Activated CD8-positive, alpha-beta memory T cell treated with anti-CD3 and anti-CD28 coated beads for 24 hours (primary cell): ENCODE measurements at regions not wholly inside any gene's neighbourhood (a gene's known extent, or its start where the extent isn't known, plus 50 kb on each side); places are given as distances from the start of the nearest gene placed in this dataset.
"Not testable (repeated sequence)": the region's sequence is repeated elsewhere in the genome, so short reads cannot be mapped to it uniquely, and the experiment has no call there.

Experiments
- DNase-seq: peaks from one replicate; pipeline ENCODE4 v3.0.0-alpha.2; 2020

DNA sequence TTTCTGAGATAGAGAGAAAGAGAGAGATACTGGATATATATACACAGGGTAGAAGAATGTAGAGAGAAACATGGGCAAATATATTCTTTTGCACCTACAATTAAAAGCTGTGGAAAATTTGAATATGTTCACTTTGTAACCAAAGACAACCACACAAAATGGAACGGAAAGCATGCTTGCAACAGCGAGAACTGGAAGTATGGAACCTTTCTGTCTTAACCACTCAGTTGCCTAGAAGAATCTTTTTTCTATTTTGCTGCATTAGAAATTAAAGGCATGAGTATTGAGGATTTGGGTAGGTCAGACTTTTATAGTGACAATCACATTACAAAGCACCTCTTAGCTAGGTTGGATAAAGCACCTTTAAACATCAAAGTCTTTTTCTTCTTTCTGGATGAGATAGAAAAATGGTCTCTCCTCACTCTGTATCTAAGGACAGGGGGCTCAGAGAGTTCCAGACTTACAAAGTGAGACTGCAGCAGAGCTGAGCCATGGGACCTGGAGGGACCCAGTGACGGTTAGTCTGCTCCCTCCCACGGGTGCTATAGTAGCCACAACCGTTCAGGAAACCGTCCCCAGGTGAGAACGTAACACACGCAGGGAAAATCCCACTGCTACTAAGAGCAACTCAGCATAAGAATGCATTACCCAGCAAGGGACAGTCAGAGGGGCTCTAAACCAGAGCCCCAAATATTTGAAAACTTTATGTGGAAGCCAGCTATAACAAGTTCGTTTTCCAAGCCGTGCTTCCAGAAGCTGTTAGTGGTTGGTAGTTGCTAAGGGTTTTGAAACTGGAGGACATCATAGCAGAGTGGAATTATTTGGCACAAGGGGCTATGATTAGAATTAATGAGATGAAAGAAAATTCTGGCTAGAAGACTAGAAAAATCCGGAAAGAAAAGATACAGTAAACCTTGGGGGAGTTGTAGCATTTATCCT lies 97.1 kb downstream of the DAD1 start:
- no peak for DNase-seq

DNA sequence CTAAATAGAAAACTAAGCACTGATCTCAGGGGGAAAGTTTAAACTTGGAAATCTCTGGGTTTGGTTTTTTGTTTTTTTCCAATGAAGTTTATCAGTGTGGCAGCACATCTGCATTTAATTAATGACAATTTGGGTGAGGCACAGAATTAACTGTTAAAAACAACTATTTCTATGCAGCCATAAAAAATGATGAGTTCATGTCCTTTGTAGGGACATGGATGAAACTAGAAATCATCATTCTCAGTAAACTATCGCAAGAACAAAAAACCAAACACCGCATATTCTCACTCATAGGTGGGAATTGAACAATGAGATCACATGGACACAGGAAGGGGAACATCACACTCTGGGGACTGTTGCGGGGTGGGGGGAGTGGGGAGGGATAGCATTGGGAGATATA lies 98.0 kb downstream of the DAD1 start:
- DNase-seq = not testable (repeated sequence)

DNA sequence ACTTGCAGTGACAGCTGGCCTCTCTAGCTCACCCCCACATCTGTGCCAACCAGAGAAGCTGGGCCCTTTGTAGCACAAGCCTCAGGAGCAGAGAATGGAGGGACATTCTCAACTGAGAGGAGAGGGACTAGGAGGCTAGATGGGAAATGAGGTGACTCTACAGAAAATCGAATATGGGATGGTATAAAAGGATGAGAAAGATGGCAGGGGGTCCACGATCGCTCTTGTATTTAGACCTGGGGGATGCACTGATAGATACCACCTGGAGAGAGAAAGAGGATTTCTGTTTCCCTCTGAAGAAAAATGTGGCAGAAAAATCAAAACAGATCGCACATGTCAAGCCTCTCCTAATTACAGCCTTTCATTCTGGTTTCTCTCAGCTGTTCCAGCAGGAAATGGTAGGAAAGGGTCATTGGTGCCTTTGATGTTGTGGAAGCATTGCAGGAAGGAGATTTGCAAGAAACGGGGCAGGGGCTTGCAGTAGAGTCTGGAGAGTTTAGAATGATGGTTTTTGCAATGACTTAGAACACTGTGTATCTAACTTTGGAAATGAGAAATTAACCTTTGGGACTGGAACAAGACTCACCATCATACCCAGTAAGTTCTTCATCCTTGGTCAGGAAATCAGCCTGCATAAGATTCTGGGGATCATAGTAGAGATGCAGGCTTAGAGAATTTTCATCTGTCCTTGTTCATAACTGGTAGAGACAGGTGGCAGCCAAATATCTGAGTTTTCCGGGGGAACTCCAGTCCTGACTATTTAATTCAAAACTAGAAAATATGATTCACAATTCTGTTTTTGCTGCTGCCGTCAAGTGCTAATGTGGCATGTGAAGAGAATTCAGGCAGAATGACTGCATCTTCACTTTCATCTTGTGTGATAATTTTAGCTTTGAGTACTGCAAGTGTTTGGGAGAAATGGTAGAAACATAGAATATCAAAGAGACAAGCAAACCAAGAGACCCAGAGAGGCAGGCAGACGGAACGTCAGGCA lies 98.8 kb downstream of the DAD1 start:
- DNase-seq = no peak

DNA sequence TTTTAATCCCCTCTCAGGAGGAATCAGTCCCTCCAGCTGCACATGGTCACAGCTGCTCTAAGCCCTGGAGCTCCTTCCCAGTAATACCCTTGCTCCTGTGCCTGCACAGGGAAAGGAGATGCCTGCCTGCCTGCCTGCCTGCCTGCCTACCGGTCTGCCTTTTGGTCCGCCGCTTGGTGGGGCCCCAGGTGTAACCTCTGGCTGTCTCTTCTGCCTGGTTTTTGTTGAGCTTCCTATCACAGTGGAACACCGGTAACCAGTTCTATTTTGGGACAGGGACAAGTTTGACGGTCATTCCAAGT lies 99.8 kb downstream of the DAD1 start:
- no peak for DNase-seq

DNA sequence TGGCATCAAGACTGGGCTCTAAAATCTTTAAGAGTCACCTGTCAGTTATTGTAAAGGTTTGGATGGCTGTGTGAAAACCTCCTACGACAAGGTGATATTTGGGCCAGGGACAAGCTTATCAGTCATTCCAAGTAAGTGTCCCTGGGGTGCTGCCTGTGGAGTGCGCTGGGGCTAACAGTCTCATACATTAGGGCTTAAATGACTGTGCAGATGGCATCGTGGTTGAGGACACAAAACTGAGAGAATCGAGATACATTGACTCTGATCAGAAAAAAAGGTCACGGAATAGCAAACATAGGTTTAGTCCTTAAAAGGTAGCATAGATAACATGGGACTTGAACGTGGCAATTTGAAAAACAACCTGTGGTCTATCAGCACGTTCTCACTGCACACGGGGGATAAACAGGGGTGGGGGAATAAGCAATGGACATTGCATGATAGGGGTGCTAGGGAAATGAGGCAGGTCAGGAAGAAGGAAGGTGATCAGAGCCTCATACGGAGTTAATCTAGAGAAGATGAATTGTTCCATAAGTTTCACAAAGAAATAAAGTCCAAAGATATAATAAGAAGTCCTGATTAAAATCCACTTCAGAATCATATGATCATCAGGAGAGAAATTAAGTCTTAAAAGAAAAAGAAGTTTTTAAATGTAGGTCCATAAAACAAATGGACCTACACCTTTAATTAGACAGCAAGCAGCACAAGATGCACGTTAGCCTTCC lies 100.3 kb downstream of the DAD1 start:
- no peak for DNase-seq

- no peak for DNase-seq
Measured at GRCh38 chr14:22487941-22488340, 101.1 kb downstream of the DAD1 start.

DNA sequence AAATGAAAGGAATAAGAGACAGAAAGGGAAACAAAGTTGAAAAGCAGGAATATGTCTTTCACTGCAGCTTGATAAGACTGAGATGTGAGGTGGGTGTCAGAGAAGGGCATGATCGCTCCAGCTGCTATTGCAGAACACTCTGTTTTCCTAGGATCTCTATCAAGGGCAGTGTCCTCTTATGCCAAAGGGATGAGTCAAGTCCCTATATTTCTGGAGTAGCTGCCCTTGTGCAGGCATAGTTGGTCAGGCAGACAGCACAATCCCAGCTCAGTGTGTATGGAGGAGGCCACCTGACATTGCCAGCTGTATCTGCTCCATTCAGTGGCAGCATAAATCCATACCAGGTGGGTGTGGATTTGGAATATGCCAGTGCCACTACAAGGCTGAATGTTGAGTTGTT lies 101.6 kb downstream of the DAD1 start:
- DNase-seq = no peak

- DNase-seq = no peak
Measured at GRCh38 chr14:22486675-22487074, 102.3 kb downstream of the DAD1 start.

GRCh38 chr14:22485649-22486048 lies 103.4 kb downstream of the DAD1 start:
- DNase-seq = no peak

GRCh38 chr14:22485178-22485577 lies 103.8 kb downstream of the DAD1 start:
- DNase-seq = no peak

DNA sequence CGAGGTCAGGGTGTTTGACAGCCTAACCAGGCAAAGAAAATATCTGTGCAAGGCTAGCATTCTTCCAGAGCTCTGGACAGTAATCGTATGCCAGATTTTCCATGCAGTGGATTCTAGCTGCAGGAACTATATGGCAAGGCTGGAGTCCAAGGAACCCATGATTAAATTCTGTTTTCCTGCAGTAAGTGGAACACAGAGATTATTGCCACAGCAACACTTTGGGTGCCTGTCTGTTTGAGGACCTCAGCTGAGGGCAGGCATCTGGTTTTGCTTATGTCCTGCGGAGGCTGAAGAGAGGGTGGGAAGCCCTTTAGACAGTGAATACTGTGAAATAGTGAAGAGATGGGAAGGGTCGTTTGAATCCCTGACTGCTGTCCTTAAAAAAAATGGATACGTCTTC lies 104.4 kb downstream of the DAD1 start:
- no peak for DNase-seq

- no peak for DNase-seq
Measured at GRCh38 chr14:22483863-22484593, 105.0 kb downstream of the DAD1 start.

- DNase-seq = no peak
Measured at GRCh38 chr14:22482782-22483553, 106.1 kb downstream of the DAD1 start.

DNA sequence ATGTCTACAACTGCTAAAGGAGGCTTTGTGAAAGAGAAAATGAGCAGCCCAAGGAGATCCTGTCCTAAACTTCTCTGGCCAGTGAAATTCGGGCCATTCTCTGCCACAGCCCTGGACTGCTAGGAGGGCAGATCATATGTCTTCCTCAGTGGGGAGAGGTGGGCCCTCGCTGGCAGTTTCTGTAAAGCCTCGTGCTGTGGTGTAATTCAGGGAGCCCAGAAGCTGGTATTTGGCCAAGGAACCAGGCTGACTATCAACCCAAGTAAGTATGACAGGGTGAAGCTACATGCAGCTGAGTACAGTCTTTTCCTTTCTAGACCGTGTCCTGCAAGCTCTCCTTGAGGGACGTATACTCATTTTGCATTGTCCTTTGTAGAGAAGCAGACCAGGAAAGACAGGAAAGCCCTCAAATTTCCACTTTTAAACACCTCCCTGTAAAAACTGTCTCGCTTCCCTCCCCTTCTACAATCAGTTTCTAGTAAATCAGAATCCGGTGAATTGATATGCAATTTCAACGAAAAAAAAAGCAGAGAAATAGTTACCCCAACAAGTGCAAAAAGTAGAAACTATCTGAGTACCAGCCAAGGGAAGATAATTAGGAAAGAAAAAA lies 106.8 kb downstream of the DAD1 start:
- DNase-seq = no peak

- no peak for DNase-seq
Measured at GRCh38 chr14:22481546-22481945, 107.5 kb downstream of the DAD1 start.

GRCh38 chr14:22479776-22480464 lies 109.1 kb downstream of the DAD1 start:
- no peak for DNase-seq

- no peak for DNase-seq
Measured at GRCh38 chr14:22479132-22479531, 109.9 kb downstream of the DAD1 start.

- DNase-seq = no peak
Measured at GRCh38 chr14:22478670-22479069, 110.4 kb downstream of the DAD1 start.

DNA sequence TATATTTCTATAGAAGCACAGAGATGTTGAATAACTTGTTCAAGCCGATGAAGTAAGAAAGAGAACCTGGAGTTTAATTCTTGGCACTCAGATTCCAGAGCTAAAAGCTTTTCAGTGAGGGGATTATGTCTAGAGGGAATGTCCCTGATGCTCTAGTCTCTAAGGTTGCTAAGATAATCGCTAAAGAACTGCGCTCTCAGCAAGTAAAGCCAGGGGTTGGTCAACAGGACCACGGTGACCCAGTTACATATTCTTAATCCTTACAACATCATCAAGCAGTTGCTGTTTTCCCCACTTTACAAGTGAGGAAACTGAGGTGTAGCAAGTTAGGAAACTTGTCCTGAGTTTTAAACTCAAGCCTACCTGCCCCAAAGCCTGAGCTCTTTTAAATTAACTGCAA lies 110.8 kb downstream of the DAD1 start:
- no peak for DNase-seq

- DNase-seq = no peak
Measured at GRCh38 chr14:22477569-22478194, 111.3 kb downstream of the DAD1 start.
